ENCODE measurements at regions not wholly inside any gene's neighbourhood (a gene's known extent, or its start where the extent isn't known, plus 50 kb on each side); places are given as distances from the start of the nearest gene placed in this dataset.

- TF ChIP-seq MAZ (IDR thresholded peaks at IDR 0.05; ENCODE audit: borderline replicate concordance, low read depth, low read length) (no peak), FOSB (CRISPR knock-in tag; IDR thresholded peaks at IDR 0.05) (no peak)
Observed at GRCh38 chr4:120227554-120227953, 160.9 kb upstream of the MAD2L1 start (continued).

GRCh38 chr4:120225527-120225926 is 158.9 kb upstream of the MAD2L1 start:
- Histone ChIP-seq H3K27ac (no peak overlapping the region), H3K4me2 (no peak overlapping the region), H3K9me3 (no peaks in the 10 kb centered on the region), H3K4me1 (no peaks in the 10 kb centered on the region), H3K4me3 (no peak overlapping the region)
- CTCF ChIA-PET: no interaction called here
- 40% methylated on average over 2 of the region's 2 CpGs for WGBS (ENCODE audit: missing lambda C conversion rate)
- ATAC-seq (no peak), FAIRE-seq (no peak), DNase-seq (ENCODE audit: low read depth in 1 of 2, low spot score in 1 of 2) (no peak)
- no peak for TF ChIP-seq EHMT2 (IDR thresholded peaks at IDR 0.05; ENCODE audit: low read depth)
- POLR2A ChIA-PET: no interaction called here

DNA sequence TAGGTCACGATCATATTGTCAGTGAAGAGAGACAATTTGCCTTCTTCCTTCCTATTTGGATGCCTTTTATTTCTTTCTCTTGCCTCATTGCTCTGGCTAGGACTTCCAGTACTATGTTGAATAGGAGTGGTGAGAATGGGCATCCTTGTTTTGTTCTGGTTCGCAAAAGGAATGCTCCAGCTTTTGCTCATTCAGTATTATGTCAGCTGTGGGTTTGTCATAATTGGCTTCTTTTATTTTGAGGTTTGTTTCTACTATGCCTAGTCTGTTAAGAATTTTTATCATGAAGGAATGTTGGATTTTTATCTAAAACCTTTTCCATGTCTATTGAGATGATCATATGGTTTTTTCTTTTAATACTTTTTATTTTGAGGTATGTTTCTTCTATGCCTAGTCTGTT is 152.3 kb upstream of the MAD2L1 start:
- no peak overlapping the region for H3K27ac ChIP-seq
- no peak overlapping the region for H3K4me3 ChIP-seq
- TF ChIP-seq HEYL (CRISPR knock-in tag; IDR thresholded peaks at IDR 0.05): no peak
- TF ChIP-seq MYC (IDR thresholded peaks at IDR 0.05; ENCODE audit: borderline replicate concordance, low read length): no peak
- TF ChIP-seq ESRRA (IDR thresholded peaks at IDR 0.05; ENCODE audit: borderline replicate concordance, low read length): no peak
- TF ChIP-seq KDM1A (IDR thresholded peaks at IDR 0.05; ENCODE audit: low read depth): no peak
- no peak for TF ChIP-seq TP53 (CRISPR knock-in tag; IDR thresholded peaks at IDR 0.05)
- no peak for TF ChIP-seq POLR2AphosphoS2 (conservative IDR thresholded peaks at IDR 0.05; ENCODE audit: low read length)
- TF ChIP-seq TFCP2L1 (CRISPR knock-in tag; IDR thresholded peaks at IDR 0.05): no peak
- no peak for TF ChIP-seq HES2 (IDR thresholded peaks at IDR 0.05)
- TF ChIP-seq, protein P1, sequence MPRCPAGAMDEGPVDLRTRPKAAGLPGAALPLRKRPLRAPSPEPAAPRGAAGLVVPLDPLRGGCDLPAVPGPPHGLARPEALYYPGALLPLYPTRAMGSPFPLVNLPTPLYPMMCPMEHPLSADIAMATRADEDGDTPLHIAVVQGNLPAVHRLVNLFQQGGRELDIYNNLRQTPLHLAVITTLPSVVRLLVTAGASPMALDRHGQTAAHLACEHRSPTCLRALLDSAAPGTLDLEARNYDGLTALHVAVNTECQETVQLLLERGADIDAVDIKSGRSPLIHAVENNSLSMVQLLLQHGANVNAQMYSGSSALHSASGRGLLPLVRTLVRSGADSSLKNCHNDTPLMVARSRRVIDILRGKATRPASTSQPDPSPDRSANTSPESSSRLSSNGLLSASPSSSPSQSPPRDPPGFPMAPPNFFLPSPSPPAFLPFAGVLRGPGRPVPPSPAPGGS (IDR thresholded peaks at IDR 0.05): no peak
- no peak for TF ChIP-seq CHD2 (IDR thresholded peaks at IDR 0.05; ENCODE audit: low read length, partially characterized antibody)
- TF ChIP-seq, protein P2, sequence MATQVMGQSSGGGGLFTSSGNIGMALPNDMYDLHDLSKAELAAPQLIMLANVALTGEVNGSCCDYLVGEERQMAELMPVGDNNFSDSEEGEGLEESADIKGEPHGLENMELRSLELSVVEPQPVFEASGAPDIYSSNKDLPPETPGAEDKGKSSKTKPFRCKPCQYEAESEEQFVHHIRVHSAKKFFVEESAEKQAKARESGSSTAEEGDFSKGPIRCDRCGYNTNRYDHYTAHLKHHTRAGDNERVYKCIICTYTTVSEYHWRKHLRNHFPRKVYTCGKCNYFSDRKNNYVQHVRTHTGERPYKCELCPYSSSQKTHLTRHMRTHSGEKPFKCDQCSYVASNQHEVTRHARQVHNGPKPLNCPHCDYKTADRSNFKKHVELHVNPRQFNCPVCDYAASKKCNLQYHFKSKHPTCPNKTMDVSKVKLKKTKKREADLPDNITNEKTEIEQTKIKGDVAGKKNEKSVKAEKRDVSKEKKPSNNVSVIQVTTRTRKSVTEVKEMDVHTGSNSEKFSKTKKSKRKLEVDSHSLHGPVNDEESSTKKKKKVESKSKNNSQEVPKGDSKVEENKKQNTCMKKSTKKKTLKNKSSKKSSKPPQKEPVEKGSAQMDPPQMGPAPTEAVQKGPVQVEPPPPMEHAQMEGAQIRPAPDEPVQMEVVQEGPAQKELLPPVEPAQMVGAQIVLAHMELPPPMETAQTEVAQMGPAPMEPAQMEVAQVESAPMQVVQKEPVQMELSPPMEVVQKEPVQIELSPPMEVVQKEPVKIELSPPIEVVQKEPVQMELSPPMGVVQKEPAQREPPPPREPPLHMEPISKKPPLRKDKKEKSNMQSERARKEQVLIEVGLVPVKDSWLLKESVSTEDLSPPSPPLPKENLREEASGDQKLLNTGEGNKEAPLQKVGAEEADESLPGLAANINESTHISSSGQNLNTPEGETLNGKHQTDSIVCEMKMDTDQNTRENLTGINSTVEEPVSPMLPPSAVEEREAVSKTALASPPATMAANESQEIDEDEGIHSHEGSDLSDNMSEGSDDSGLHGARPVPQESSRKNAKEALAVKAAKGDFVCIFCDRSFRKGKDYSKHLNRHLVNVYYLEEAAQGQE (IDR thresholded peaks at IDR 0.05): no peak
- TF ChIP-seq RAD21 (conservative IDR thresholded peaks at IDR 0.05 in 1 of 2, IDR thresholded peaks at IDR 0.05 in 1 of 2): no peak
- no peak for TF ChIP-seq RARB (CRISPR knock-in tag; IDR thresholded peaks at IDR 0.05)
- ATAC-seq (no peak), FAIRE-seq (no peak), DNase-seq (ENCODE audit: low read depth in 1 of 2, low spot score in 1 of 2) (no peak)
- no peaks in the 10 kb centered on the region for H3K9me3 ChIP-seq
- ChIA-PET POLR2A (no interaction called here), CTCF (no interaction called here)
- 38% methylated on average over 1 of the region's 2 CpGs for WGBS (ENCODE audit: missing lambda C conversion rate)
- no peak overlapping the region for H3K4me2 ChIP-seq
- H3K4me1 ChIP-seq: no peaks in the 10 kb centered on the region

GRCh38 chr4:120215350-120215749 is 148.7 kb upstream of the MAD2L1 start:
- DNase-seq (ENCODE audit: low read depth in 1 of 2, low spot score in 1 of 2) (no peak), FAIRE-seq (no peak), ATAC-seq (no peak)
- no peaks in the 10 kb centered on the region for H3K4me1 ChIP-seq
- no peak overlapping the region for H3K27ac ChIP-seq
- H3K9me3 ChIP-seq: no peaks in the 10 kb centered on the region
- 4% methylated on average over 1 of the region's 1 CpG for WGBS (ENCODE audit: missing lambda C conversion rate)
- ChIA-PET CTCF (no interaction called here), POLR2A (no interaction called here)
- no peak overlapping the region for H3K4me2 ChIP-seq
- no peak overlapping the region for H3K4me3 ChIP-seq
- TF ChIP-seq, protein P3, sequence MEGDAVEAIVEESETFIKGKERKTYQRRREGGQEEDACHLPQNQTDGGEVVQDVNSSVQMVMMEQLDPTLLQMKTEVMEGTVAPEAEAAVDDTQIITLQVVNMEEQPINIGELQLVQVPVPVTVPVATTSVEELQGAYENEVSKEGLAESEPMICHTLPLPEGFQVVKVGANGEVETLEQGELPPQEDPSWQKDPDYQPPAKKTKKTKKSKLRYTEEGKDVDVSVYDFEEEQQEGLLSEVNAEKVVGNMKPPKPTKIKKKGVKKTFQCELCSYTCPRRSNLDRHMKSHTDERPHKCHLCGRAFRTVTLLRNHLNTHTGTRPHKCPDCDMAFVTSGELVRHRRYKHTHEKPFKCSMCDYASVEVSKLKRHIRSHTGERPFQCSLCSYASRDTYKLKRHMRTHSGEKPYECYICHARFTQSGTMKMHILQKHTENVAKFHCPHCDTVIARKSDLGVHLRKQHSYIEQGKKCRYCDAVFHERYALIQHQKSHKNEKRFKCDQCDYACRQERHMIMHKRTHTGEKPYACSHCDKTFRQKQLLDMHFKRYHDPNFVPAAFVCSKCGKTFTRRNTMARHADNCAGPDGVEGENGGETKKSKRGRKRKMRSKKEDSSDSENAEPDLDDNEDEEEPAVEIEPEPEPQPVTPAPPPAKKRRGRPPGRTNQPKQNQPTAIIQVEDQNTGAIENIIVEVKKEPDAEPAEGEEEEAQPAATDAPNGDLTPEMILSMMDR (IDR thresholded peaks at IDR 0.05): no peak
- TF ChIP-seq, protein P4, sequence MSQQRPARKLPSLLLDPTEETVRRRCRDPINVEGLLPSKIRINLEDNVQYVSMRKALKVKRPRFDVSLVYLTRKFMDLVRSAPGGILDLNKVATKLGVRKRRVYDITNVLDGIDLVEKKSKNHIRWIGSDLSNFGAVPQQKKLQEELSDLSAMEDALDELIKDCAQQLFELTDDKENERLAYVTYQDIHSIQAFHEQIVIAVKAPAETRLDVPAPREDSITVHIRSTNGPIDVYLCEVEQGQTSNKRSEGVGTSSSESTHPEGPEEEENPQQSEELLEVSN (IDR thresholded peaks at IDR 0.05; ENCODE audit: borderline replicate concordance, low read depth): no peak
- TF ChIP-seq CHD2 (IDR thresholded peaks at IDR 0.05; ENCODE audit: low read length, partially characterized antibody) (no peak), TP53 (CRISPR knock-in tag; IDR thresholded peaks at IDR 0.05) (no peak), FOSB (CRISPR knock-in tag; IDR thresholded peaks at IDR 0.05) (no peak), GATA3 (IDR thresholded peaks at IDR 0.05; ENCODE audit: borderline replicate concordance) (no peak), NFE2L2 (conservative IDR thresholded peaks at IDR 0.05; ENCODE audit: low read length) (no peak), JUN (IDR thresholded peaks at IDR 0.05) (no peak), RAD21 (conservative IDR thresholded peaks at IDR 0.05 in 1 of 2, IDR thresholded peaks at IDR 0.05 in 1 of 2) (no peak), PHF8 (IDR thresholded peaks at IDR 0.05; ENCODE audit: borderline replicate concordance, low read depth) (no peak), CBX2 (IDR thresholded peaks at IDR 0.05; ENCODE audit: borderline replicate concordance, low read depth) (no peak), TFCP2L1 (CRISPR knock-in tag; IDR thresholded peaks at IDR 0.05) (no peak), HES2 (IDR thresholded peaks at IDR 0.05) (no peak)

Measured in A549 (cell line).